GM23248 (cell line): ENCODE measurements at regions not wholly inside any gene's neighbourhood (a gene's known extent, or its start where the extent isn't known, plus 50 kb on each side); places are given as distances from the start of the nearest gene placed in this dataset.

Experiments used
- EZH2 ChIP-seq: fragments of 200-600 bp; sonication (generic); IDR thresholded peaks from 2 replicates; pipeline ENCODE4 v1.6.1; 2018; ENCODE audit warnings: antibody characterized with exemption, mild to moderate bottlenecking; ENCODE audit not compliant: insufficient read depth, poor library complexity, severe bottlenecking
- EZH2phosphoT487 ChIP-seq: fragments of 200-600 bp; sonication (generic); IDR thresholded peaks from 2 replicates; pipeline ENCODE4 v1.6.1; 2018; ENCODE audit warnings: antibody characterized with exemption, moderate library complexity, mild to moderate bottlenecking, low read depth; ENCODE audit not compliant: insufficient read depth

GRCh38 chr9:82675102-82675501 is 387.8 kb downstream of the RASEF start:
- no peak for TF ChIP-seq EZH2
- no peak for TF ChIP-seq EZH2phosphoT487
